ENCODE measurements at regions not wholly inside any gene's neighbourhood (a gene's known extent, or its start where the extent isn't known, plus 50 kb on each side); places are given as distances from the start of the nearest gene placed in this dataset.

DNA sequence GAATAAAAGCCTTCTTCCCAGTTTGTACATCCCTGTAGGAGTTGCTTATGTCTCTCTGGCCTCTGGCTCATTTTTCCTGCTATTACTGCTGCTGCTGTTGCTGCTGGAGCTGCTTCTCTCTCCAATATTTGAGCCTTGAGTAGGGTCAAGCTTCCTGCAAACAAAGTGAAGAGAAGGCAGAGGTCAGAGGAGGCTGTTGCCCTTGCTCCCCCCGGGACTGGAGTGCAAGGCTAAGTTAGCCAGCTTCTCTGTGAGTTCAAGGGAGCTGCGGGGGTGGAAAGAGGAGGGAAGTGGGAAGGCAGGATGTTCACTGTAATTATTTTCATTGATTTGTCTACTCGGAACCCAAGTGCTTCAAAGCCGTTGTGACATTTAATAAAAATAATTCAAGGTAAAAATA, 77.0 kb upstream of the TMEM132E start:
- Histone ChIP-seq H3K9me3 (replicated peaks) (no peaks in the 10 kb centered on the region), H3K4me3 (no peak overlapping the region), H3K4me1 (peaks cover 21% of the 10 kb centered on the region), H3K27ac (replicated peaks) (no peak overlapping the region), H3K36me3 (no peaks in the 10 kb centered on the region), H3K27me3 (ENCODE audit: low read depth) (peaks cover 75% of the 10 kb centered on the region)
- DNase-seq = peak; percentile 21
- intact Hi-C loops (cut with micrococcal nuclease) = no loop called here
- TF ChIP-seq, protein P1, sequence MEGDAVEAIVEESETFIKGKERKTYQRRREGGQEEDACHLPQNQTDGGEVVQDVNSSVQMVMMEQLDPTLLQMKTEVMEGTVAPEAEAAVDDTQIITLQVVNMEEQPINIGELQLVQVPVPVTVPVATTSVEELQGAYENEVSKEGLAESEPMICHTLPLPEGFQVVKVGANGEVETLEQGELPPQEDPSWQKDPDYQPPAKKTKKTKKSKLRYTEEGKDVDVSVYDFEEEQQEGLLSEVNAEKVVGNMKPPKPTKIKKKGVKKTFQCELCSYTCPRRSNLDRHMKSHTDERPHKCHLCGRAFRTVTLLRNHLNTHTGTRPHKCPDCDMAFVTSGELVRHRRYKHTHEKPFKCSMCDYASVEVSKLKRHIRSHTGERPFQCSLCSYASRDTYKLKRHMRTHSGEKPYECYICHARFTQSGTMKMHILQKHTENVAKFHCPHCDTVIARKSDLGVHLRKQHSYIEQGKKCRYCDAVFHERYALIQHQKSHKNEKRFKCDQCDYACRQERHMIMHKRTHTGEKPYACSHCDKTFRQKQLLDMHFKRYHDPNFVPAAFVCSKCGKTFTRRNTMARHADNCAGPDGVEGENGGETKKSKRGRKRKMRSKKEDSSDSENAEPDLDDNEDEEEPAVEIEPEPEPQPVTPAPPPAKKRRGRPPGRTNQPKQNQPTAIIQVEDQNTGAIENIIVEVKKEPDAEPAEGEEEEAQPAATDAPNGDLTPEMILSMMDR (IDR thresholded peaks at IDR 0.05; ENCODE audit: borderline replicate concordance) = no peak

GRCh38 chr17:34499576-34499975, 79.8 kb upstream of the TMEM132E start:
- Histone ChIP-seq H3K4me1 (peaks cover 21% of the 10 kb centered on the region), H3K9me3 (replicated peaks) (no peaks in the 10 kb centered on the region), H3K27ac (replicated peaks) (no peak overlapping the region), H3K36me3 (no peaks in the 10 kb centered on the region), H3K27me3 (ENCODE audit: low read depth) (peaks cover 76% of the 10 kb centered on the region), H3K4me3 (no peak overlapping the region)
- TF ChIP-seq, protein P1 (IDR thresholded peaks at IDR 0.05; ENCODE audit: borderline replicate concordance) = no peak
- intact Hi-C loops (cut with micrococcal nuclease) = no loop called here
- DNase-seq = no peak

GRCh38 chr17:34493917-34494316, 85.5 kb upstream of the TMEM132E start:
- H3K27ac ChIP-seq (replicated peaks) = no peak overlapping the region
- H3K9me3 ChIP-seq (replicated peaks) = no peaks in the 10 kb centered on the region
- intact Hi-C loops (cut with micrococcal nuclease) = no loop called here
- no peaks in the 10 kb centered on the region for H3K36me3 ChIP-seq
- TF ChIP-seq, protein P1 (IDR thresholded peaks at IDR 0.05; ENCODE audit: borderline replicate concordance) = no peak
- no peak for DNase-seq
- peaks cover 89% of the 10 kb centered on the region for H3K27me3 ChIP-seq (ENCODE audit: low read depth)
- H3K4me1 ChIP-seq = no peaks in the 10 kb centered on the region
- H3K4me3 ChIP-seq = no peak overlapping the region

DNA sequence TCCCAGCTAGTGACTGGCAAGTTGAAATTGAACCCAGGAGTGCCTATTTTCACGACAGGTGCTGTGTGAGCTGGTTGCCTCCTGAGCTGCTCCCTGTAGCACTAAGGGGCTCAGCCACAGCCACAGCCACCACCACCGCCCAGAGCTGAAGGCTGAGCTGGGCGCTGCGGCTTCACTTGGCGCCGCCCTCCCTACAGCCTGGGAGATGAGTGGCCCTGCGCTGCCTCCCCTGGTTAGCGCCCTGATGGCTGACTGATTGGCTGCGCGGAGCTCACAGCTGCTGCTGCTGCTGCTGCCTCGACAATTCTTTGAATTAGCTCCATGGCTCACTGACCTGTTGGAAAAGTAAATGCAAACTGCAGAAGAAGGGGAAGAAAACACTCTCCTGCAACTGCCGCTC, 91.8 kb upstream of the TMEM132E start:
- no peak overlapping the region for H3K4me3 ChIP-seq
- H3K27me3 ChIP-seq (ENCODE audit: low read depth) = peaks cover 98% of the 10 kb centered on the region
- intact Hi-C loops (cut with micrococcal nuclease) = no loop called here
- DNase-seq = no peak
- TF ChIP-seq, protein P1 (IDR thresholded peaks at IDR 0.05; ENCODE audit: borderline replicate concordance) = no peak
- H3K27ac ChIP-seq (replicated peaks) = no peak overlapping the region
- H3K4me1 ChIP-seq = no peaks in the 10 kb centered on the region
- no peaks in the 10 kb centered on the region for H3K36me3 ChIP-seq
- no peaks in the 10 kb centered on the region for H3K9me3 ChIP-seq (replicated peaks)

DNA sequence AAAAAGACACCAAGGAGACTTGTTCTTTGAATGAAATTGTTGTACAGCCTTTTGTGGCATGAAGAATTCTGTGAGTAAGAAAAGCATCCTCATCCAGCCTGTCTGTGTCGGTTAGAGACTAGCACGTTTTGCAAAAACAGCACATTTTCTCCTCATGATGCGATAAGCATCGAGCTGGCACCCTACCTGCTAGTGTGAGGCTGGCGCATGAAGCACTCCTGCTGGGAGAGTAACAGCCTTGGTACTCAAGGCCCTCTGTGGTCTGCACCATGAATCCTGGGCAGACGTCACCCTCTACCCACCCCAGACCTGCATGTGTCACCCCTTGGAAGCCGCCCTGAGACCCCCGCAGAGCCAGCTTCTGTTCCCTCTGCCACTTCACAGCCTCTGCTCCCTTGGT, 92.6 kb upstream of the TMEM132E start:
- Histone ChIP-seq H3K27me3 (ENCODE audit: low read depth) (peaks cover 99% of the 10 kb centered on the region), H3K27ac (replicated peaks) (no peak overlapping the region), H3K4me1 (no peaks in the 10 kb centered on the region), H3K9me3 (replicated peaks) (no peaks in the 10 kb centered on the region), H3K4me3 (no peak overlapping the region), H3K36me3 (no peaks in the 10 kb centered on the region)
- DNase-seq = no peak
- intact Hi-C loops (cut with micrococcal nuclease) = no loop called here
- TF ChIP-seq, protein P1 (IDR thresholded peaks at IDR 0.05; ENCODE audit: borderline replicate concordance) = no peak

DNA sequence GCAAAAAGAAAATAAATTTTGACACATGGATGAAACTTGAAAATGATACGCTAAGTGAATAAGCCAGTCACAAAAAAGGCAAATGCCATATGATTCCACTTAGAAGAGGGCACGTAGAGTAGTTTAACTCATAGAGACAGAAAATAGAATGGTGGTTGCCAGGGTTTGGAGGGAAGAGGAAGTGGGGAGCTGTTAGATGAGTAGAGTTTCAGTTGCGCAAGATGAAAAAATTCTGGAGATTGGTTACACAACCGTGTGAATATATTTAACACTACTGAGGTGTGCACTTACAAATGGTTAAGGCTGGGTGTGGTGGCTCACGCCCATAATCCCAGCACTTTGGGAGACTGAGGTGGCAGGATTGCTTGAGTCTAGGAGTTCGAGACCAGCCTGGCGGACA, 93.4 kb upstream of the TMEM132E start:
- intact Hi-C loops (cut with micrococcal nuclease) = no loop called here
- Histone ChIP-seq H3K4me1 (no peaks in the 10 kb centered on the region), H3K9me3 (replicated peaks) (no peaks in the 10 kb centered on the region), H3K27ac (replicated peaks) (no peak overlapping the region), H3K27me3 (ENCODE audit: low read depth) (peaks cover 99% of the 10 kb centered on the region), H3K4me3 (no peak overlapping the region), H3K36me3 (no peaks in the 10 kb centered on the region)
- DNase-seq = no peak
- TF ChIP-seq, protein P1 (IDR thresholded peaks at IDR 0.05; ENCODE audit: borderline replicate concordance) = no peak
